HepG2 (cell line): ENCODE measurements at regions not wholly inside any gene's neighbourhood (a gene's known extent, or its start where the extent isn't known, plus 50 kb on each side); places are given as distances from the start of the nearest gene placed in this dataset.

ENCODE experiments used
- ATAC-seq: fragments of 200-7000 bp; cut with Tn5 transposase; 3 replicates; pipeline ENCODE4 v1.9.1; 2020; ENCODE audit warnings: mild to moderate bottlenecking, moderate library complexity
- BruUV-seq: library from RNA; stranded (reverse); fragments of 400-500 nt; replicated peaks from 2 replicates; lab custom pipeline; 2021; lab: Mats Ljungman, UMichigan
- CTCF ChIA-PET: fragments of 300-600 bp; formaldehyde crosslinking; extraction: SDS; loops from one replicate; lab custom pipeline; 2021; ENCODE audit warnings: low total read pairs, inconsistent platforms, low intra/inter-chr PET ratio; lab: Yijun Ruan, JAX
- POLR2A ChIA-PET: fragments of 350-600 bp; sonication (Branson Sonifier 250); formaldehyde crosslinking; loops from one replicate; lab custom pipeline; 2020; ENCODE audit warnings: antibody characterized with exemption, inconsistent platforms; lab: Yijun Ruan, JAX
- DNase-seq: peaks from one replicate; pipeline ENCODE4 v3.0.0-alpha.2; 2015; ENCODE audit warnings: low spot score
- FAIRE-seq: peaks from 3 replicates; lab custom pipeline; 2011; peaks lifted over from hg19 to GRCh38; lab: Jason Lieb, UNC
- H2AFZ ChIP-seq: one replicate; pipeline ENCODE4 v1.6.1; 2011; ENCODE audit warnings: low read length, inconsistent platforms
- H3K27ac ChIP-seq: fragments of 300-600 bp; 3 replicates; pipeline ENCODE4 v1.8.0; 2011; ENCODE audit warnings: mixed run types, mild to moderate bottlenecking, mixed read lengths, low read length, inconsistent platforms; ENCODE audit not compliant: insufficient read depth; ENCODE audit errors: extremely low read length
- H3K27me3 ChIP-seq, 2 experiments: fragments of 200-600 bp in 1 of 2; 2 replicates in 1 of 2; 3 replicates in 1 of 2; pipeline versions ENCODE4 v1.6.0 to v1.8.0; 2011; ENCODE audit warnings: low read length in 2 of 2, mild to moderate bottlenecking in 2 of 2, moderate library complexity in 2 of 2, inconsistent platforms in 1 of 2; ENCODE audit not compliant: insufficient read depth in 2 of 2, control insufficient read depth in 1 of 2
- H3K36me3 ChIP-seq, 2 experiments: fragments of 200-600 bp in 1 of 2; replicated peaks in 1 of 2; 2 replicates in 1 of 2; 3 replicates in 1 of 2; pipeline versions ENCODE4 v1.5.1 to v1.8.0; 2011; ENCODE audit warnings: low read length in 2 of 2, inconsistent platforms in 1 of 2; ENCODE audit not compliant: insufficient read depth in 2 of 2, control insufficient read depth in 1 of 2
- H3K4me1 ChIP-seq: 2 replicates; pipeline ENCODE4 v1.5.1; 2012; ENCODE audit warnings: low read length, inconsistent platforms; ENCODE audit not compliant: insufficient read depth
- H3K4me2 ChIP-seq: 2 replicates; pipeline ENCODE4 v1.6.0; 2011; ENCODE audit warnings: low read depth, low read length, inconsistent platforms
- H3K4me3 ChIP-seq, 3 experiments: fragments of 200-600 bp in 1 of 3; sonication (generic), shearing (Covaris generic) in 1 of 3; replicated peaks in 1 of 3; 2 replicates each; pipeline ENCODE4 v1.5.1; 2011 to 2016; ENCODE audit warnings: low read length in 3 of 3, inconsistent platforms in 2 of 3, low read depth in 2 of 3, mild to moderate bottlenecking in 2 of 3, control low read depth in 1 of 3, mixed read lengths in 1 of 3; ENCODE audit not compliant: insufficient read depth in 1 of 3
- H3K79me2 ChIP-seq: one replicate; pipeline ENCODE4 v1.6.1; 2011; ENCODE audit warnings: low read length, inconsistent platforms; ENCODE audit not compliant: insufficient read depth
- H3K9ac ChIP-seq: 2 replicates; pipeline ENCODE4 v1.6.0; 2011; ENCODE audit warnings: mild to moderate bottlenecking, low read depth, low read length, inconsistent platforms; ENCODE audit not compliant: insufficient read depth
- H3K9me3 ChIP-seq: 2 replicates; pipeline ENCODE4 v1.5.1; 2012; ENCODE audit warnings: mild to moderate bottlenecking, low read length
- H4K20me1 ChIP-seq: 2 replicates; pipeline ENCODE4 v1.6.0; 2011; ENCODE audit warnings: inconsistent platforms, mild to moderate bottlenecking, low read length, moderate library complexity; ENCODE audit not compliant: insufficient read depth
- HINFP ChIP-seq: sonication (generic); formaldehyde crosslinking; IDR thresholded peaks from 2 replicates; pipeline ENCODE4 v1.4.0; 2020; ENCODE audit warnings: low read depth, mild to moderate bottlenecking, missing genetic modification reagents
- PAX8 ChIP-seq: sonication (generic); formaldehyde crosslinking; IDR thresholded peaks from 2 replicates; pipeline ENCODE4 v1.8.0; 2022; ENCODE audit warnings: mild to moderate bottlenecking, missing genetic modification reagents, borderline replicate concordance
- ZFP90 ChIP-seq: sonication (generic); formaldehyde crosslinking; IDR thresholded peaks from 2 replicates; pipeline ENCODE4 v1.8.0; 2022; ENCODE audit warnings: missing genetic modification reagents, mild to moderate bottlenecking, inconsistent platforms, borderline replicate concordance
- ZNF281 ChIP-seq: sonication (generic); formaldehyde crosslinking; IDR thresholded peaks from 2 replicates; pipeline ENCODE4 v1.4.0; 2020; ENCODE audit warnings: missing genetic modification reagents, borderline replicate concordance
- ZNF713 ChIP-seq: sonication (generic); formaldehyde crosslinking; IDR thresholded peaks from 2 replicates; pipeline ENCODE4 v1.4.0; 2020; ENCODE audit warnings: mild to moderate bottlenecking, missing genetic modification reagents
- WGBS: methylation state at CpG from one replicate; pipeline ENCODE4 v1.1.6; 2017; ENCODE audit warnings: low lambda C conversion rate; 5-methylcytosine and 5-hydroxymethylcytosine counted together
- in situ Hi-C: cut with HindIII; loops from 2 replicates; pipeline ENCODE4 v1.10.0; 2017; ENCODE audit warnings: low pct_unique_long_range_greater_than_20kb; ENCODE audit not compliant: extremely low pct_ligation_motif_present
- intact Hi-C: fragments of 100-400 bp; cut with micrococcal nuclease; formaldehyde crosslinking; loops from one replicate; pipeline ENCODE4 v1.10.0; 2022; ENCODE audit not compliant: unreplicated experiment

GRCh38 chr10:1881636-1882035, 144.3 kb upstream of the ADARB2 start:
- intact Hi-C loops (no loop called here), in situ Hi-C loops (no loop called here)
- no peaks in the 10 kb centered on the region for H3K27me3 ChIP-seq
- no peak for DNase-seq
- H3K4me2 ChIP-seq = no peak overlapping the region
- no peak for TF ChIP-seq ZNF713 (CRISPR knock-in tag)
- TF ChIP-seq ZFP90 (CRISPR knock-in tag) = no peak
- no peak for TF ChIP-seq PAX8 (CRISPR knock-in tag)
- TF ChIP-seq HINFP = no peak
- no peak for TF ChIP-seq ZNF281 (CRISPR knock-in tag)
- H3K9me3 ChIP-seq = peaks cover 19% of the 10 kb centered on the region
- no peaks in the 10 kb centered on the region for H3K79me2 ChIP-seq
- H3K36me3 ChIP-seq = no peaks in the 10 kb centered on the region
- no peak overlapping the region for H3K27ac ChIP-seq
- no peaks in the 10 kb centered on the region for H3K4me1 ChIP-seq
- no TSS peak for BruUV-seq
- no peak for ATAC-seq
- FAIRE-seq = no peak
- CTCF ChIA-PET = no interaction called here
- no peak overlapping the region for H3K4me3 ChIP-seq
- WGBS = 50% methylated on average over 12 of the region's 12 CpGs
- no peak overlapping the region for H3K9ac ChIP-seq
- POLR2A ChIA-PET = no interaction called here
- no peaks in the 10 kb centered on the region for H4K20me1 ChIP-seq
- H2AFZ ChIP-seq = no peak overlapping the region
